CD4-positive, alpha-beta T cell (primary cell): ENCODE measurements at regions not wholly inside any gene's neighbourhood (a gene's known extent, or its start where the extent isn't known, plus 50 kb on each side); places are given as distances from the start of the nearest gene placed in this dataset.
"Not testable (repeated sequence)": the region's sequence is repeated elsewhere in the genome, so short reads cannot be mapped to it uniquely, and the experiment has no call there.

Experiments
- ATAC-seq: fragments of 200-7000 bp; cut with Tn5 transposase; one replicate; pipeline ENCODE4 v1.10.0; 2022; ENCODE audit warnings: mild to moderate bottlenecking; ENCODE audit not compliant: poor library complexity
- CTCF ChIA-PET: fragments of 350-600 bp; sonication (Branson Sonifier 250); formaldehyde crosslinking; loops from one replicate; lab custom pipeline; 2021; ENCODE audit warnings: antibody characterized with exemption, inconsistent platforms; lab: Charles Lee
- POLR2A ChIA-PET: fragments of 350-600 bp; sonication (Branson Sonifier 250); formaldehyde crosslinking; loops from one replicate; lab custom pipeline; 2021; ENCODE audit warnings: antibody characterized with exemption, inconsistent platforms; lab: Charles Lee
- DNase-seq, 14 experiments: peaks; one replicate each; pipeline ENCODE4 v3.0.0-alpha.2; 2013 to 2020; ENCODE audit warnings: mixed read lengths in 2 of 14
- H3K27ac ChIP-seq, 2 donors: one replicate each; pipeline versions ENCODE4 v1.5.1 to v1.7.0; 2013; ENCODE audit warnings: low read length in 2 of 2, low read depth in 1 of 2, mild to moderate bottlenecking in 1 of 2
- H3K27me3 ChIP-seq, 2 experiments: 1 replicate in 1 of 2; 2 replicates in 1 of 2; pipeline versions ENCODE4 v1.6.1 to v1.7.0; 2013; ENCODE audit warnings: low read length in 2 of 2, control low read depth in 1 of 2, mild to moderate bottlenecking in 1 of 2, moderate library complexity in 1 of 2; ENCODE audit not compliant: insufficient read depth in 2 of 2, control insufficient read depth in 1 of 2
- H3K36me3 ChIP-seq: one replicate; pipeline ENCODE4 v1.6.1; 2013; ENCODE audit warnings: low read length, control low read depth; ENCODE audit not compliant: insufficient read depth
- H3K4me1 ChIP-seq: one replicate; pipeline ENCODE4 v1.6.1; 2013; ENCODE audit warnings: low read length, control low read depth; ENCODE audit not compliant: insufficient read depth
- H3K4me3 ChIP-seq: one replicate; pipeline ENCODE4 v1.5.1; 2013; ENCODE audit warnings: mild to moderate bottlenecking, low read length, moderate library complexity
- H3K9me3 ChIP-seq, 2 experiments: 1 replicate in 1 of 2; 2 replicates in 1 of 2; pipeline versions ENCODE4 v1.6.1 to v1.7.0; 2013; ENCODE audit warnings: low read length in 2 of 2, mild to moderate bottlenecking in 2 of 2, control low read depth in 1 of 2, moderate library complexity in 1 of 2; ENCODE audit not compliant: control insufficient read depth in 1 of 2, insufficient read depth in 1 of 2
- H3K27ac Mint-ChIP-seq: one replicate; pipeline ENCODE4 v1.8.0; 2020; ENCODE audit warnings: mixed read lengths
- H3K27me3 Mint-ChIP-seq: one replicate; pipeline ENCODE4 v1.8.0; 2021; ENCODE audit warnings: mixed read lengths
- H3K36me3 Mint-ChIP-seq: one replicate; pipeline ENCODE4 v1.8.0; 2021; ENCODE audit warnings: low read depth, mixed read lengths
- H3K4me1 Mint-ChIP-seq: one replicate; pipeline ENCODE4 v1.8.0; 2021; ENCODE audit warnings: low read depth, mixed read lengths
- H3K4me3 Mint-ChIP-seq: one replicate; pipeline ENCODE4 v1.8.0; 2020; ENCODE audit warnings: mild to moderate bottlenecking, mixed read lengths
- H3K9me3 Mint-ChIP-seq: one replicate; pipeline ENCODE4 v1.8.0; 2020; ENCODE audit warnings: mixed read lengths
- intact Hi-C, 2 experiments: fragments of 100-400 bp; cut with DNase I in 1 of 2; cut with micrococcal nuclease in 1 of 2; formaldehyde crosslinking; loops; one replicate each; pipeline versions ENCODE4 v1.15.1 to v1.9.0; 2023 to 2025; cut with DNase I, micrococcal nuclease
- TF ChIP-seq, protein P1 (sequence below): fragments of 200-600 bp; IDR thresholded peaks from one replicate; pipeline ENCODE4 v1.8.0; 2022; ENCODE audit warnings: antibody characterized with exemption, mild to moderate bottlenecking

DNA sequence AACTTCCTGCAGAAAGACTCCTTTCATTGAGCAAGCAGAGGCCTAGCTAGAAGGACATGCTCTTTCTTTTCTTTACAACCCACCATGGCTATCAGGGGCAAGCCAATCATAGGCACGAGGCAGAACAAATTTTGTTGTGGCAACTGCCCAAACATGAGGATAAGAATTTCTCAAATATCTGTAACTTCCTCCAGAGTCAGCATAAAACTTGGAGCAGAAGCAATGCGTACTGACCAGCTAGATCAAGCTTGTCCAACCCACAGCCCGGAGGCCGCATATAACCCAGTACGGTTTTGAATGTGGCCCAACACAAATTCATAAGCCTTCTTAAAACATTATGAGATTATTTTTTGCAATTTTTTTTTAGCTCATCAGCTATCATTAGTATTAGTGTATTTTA is 87.0 kb upstream of the SOX21 start:
- H3K27me3 Mint-ChIP-seq: no peaks in the 10 kb centered on the region
- POLR2A ChIA-PET: no interaction called here

DNA sequence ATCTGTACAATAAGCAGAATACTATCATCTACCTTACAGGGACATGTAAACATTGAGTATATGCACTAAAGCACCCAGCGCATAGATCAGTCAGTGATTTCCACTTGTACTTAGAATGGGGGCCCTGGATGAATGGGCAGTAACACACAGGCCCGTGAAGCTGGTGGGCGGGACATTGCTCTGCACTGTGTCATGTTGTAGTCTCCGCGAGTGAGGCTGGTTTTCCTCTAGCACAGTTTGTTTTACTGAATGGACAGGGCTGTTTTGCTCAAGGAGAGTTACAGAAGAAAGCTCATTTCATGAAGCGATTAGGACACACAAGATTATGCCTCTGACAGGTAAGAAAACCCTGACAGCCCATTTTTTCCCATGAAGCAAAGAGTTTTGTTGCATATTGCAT is 86.4 kb upstream of the SOX21 start:
- TF ChIP-seq, protein P1, sequence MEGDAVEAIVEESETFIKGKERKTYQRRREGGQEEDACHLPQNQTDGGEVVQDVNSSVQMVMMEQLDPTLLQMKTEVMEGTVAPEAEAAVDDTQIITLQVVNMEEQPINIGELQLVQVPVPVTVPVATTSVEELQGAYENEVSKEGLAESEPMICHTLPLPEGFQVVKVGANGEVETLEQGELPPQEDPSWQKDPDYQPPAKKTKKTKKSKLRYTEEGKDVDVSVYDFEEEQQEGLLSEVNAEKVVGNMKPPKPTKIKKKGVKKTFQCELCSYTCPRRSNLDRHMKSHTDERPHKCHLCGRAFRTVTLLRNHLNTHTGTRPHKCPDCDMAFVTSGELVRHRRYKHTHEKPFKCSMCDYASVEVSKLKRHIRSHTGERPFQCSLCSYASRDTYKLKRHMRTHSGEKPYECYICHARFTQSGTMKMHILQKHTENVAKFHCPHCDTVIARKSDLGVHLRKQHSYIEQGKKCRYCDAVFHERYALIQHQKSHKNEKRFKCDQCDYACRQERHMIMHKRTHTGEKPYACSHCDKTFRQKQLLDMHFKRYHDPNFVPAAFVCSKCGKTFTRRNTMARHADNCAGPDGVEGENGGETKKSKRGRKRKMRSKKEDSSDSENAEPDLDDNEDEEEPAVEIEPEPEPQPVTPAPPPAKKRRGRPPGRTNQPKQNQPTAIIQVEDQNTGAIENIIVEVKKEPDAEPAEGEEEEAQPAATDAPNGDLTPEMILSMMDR: no peak
- CTCF ChIA-PET: no interaction called here
- H3K27ac Mint-ChIP-seq: no peak overlapping the region

More for the DNA sequence above, 87.0 kb upstream of the SOX21 start:
- Mint-ChIP-seq H3K36me3 (no peaks in the 10 kb centered on the region), H3K27ac (no peak overlapping the region), H3K4me1 (no peaks in the 10 kb centered on the region), H3K4me3 (no peak overlapping the region), H3K9me3 (no peaks in the 10 kb centered on the region)
- DNase-seq: no peak
- H3K27ac ChIP-seq: no peak overlapping the region
- ATAC-seq: no peak
- CTCF ChIA-PET: no interaction called here
- intact Hi-C loops: no loop called here
- no peaks in the 10 kb centered on the region for H3K27me3 ChIP-seq
- H3K4me3 ChIP-seq: no peak overlapping the region
- H3K9me3 ChIP-seq: no peaks in the 10 kb centered on the region
- no peaks in the 10 kb centered on the region for H3K4me1 ChIP-seq
- no peaks in the 10 kb centered on the region for H3K36me3 ChIP-seq
- TF ChIP-seq, protein P1: no peak

DNA sequence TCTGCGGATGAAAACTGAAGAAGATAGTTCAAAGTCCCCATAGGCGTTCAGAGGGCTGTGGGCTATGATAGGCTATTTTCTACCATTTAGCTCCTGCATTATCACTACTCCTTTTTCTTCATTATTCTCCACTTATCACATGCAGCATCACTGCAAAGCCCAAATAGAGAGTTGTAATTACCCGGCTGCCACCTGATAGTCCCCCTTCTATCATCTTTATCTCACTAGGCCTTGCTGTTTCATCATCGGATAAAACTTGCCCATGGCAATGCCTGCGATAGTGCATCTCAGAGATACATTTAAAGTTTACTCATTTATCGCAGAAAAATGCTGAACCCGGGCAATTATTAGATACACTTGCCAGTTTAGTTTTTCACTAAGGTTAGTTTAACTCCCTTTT is 82.9 kb upstream of the SOX21 start:
- intact Hi-C loops: no loop called here
- H3K27me3 Mint-ChIP-seq: peaks cover 11% of the 10 kb centered on the region
- H3K9me3 Mint-ChIP-seq: no peaks in the 10 kb centered on the region

More for the DNA sequence above, 86.4 kb upstream of the SOX21 start:
- no peaks in the 10 kb centered on the region for H3K36me3 Mint-ChIP-seq
- no peaks in the 10 kb centered on the region for H3K4me1 Mint-ChIP-seq
- Histone ChIP-seq H3K27ac (no peak overlapping the region), H3K36me3 (no peaks in the 10 kb centered on the region), H3K27me3 (no peaks in the 10 kb centered on the region), H3K4me1 (no peaks in the 10 kb centered on the region), H3K4me3 (no peak overlapping the region), H3K9me3 (no peaks in the 10 kb centered on the region)
- no peaks in the 10 kb centered on the region for H3K9me3 Mint-ChIP-seq
- no peak overlapping the region for H3K4me3 Mint-ChIP-seq
- POLR2A ChIA-PET: no interaction called here
- H3K27me3 Mint-ChIP-seq: no peaks in the 10 kb centered on the region
- no peak for ATAC-seq
- intact Hi-C loops: no loop called here
- no peak for DNase-seq

GRCh38 chr13:94786246-94786645 is 73.9 kb upstream of the SOX21 start:
- H3K27ac ChIP-seq, H3K27me3 ChIP-seq, POLR2A ChIA-PET, CTCF ChIA-PET, H3K36me3 Mint-ChIP-seq, H3K4me3 Mint-ChIP-seq, H3K9me3 Mint-ChIP-seq, H3K4me1 Mint-ChIP-seq, H3K9me3 ChIP-seq, H3K4me3 ChIP-seq, H3K36me3 ChIP-seq, ATAC-seq, DNase-seq, H3K4me1 ChIP-seq, intact Hi-C loops, H3K27ac Mint-ChIP-seq: not testable (repeated sequence)
- H3K27me3 Mint-ChIP-seq: peaks cover 13% of the 10 kb centered on the region

More for the DNA sequence above, 82.9 kb upstream of the SOX21 start:
- H3K27ac Mint-ChIP-seq: no peak overlapping the region
- ChIA-PET POLR2A (no interaction called here), CTCF (interaction anchor here (0.5 kb wide), 1 partner anchor 57 kb away, joined by 3 read pairs; no protein-coding TSS in a partner anchor)
- H3K27me3 ChIP-seq: no peaks in the 10 kb centered on the region
- H3K36me3 Mint-ChIP-seq: no peaks in the 10 kb centered on the region
- no peak overlapping the region for H3K4me3 Mint-ChIP-seq
- H3K4me1 ChIP-seq: no peaks in the 10 kb centered on the region
- H3K4me3 ChIP-seq: no peak overlapping the region
- H3K27ac ChIP-seq: no peak overlapping the region
- no peaks in the 10 kb centered on the region for H3K9me3 ChIP-seq
- TF ChIP-seq, protein P1: no peak
- no peaks in the 10 kb centered on the region for H3K36me3 ChIP-seq
- DNase-seq (no peak), ATAC-seq (no peak)
- no peaks in the 10 kb centered on the region for H3K4me1 Mint-ChIP-seq
